ENCODE measurements at regions not wholly inside any gene's neighbourhood (a gene's known extent, or its start where the extent isn't known, plus 50 kb on each side); places are given as distances from the start of the nearest gene placed in this dataset.
"Not testable (repeated sequence)": the region's sequence is repeated elsewhere in the genome, so short reads cannot be mapped to it uniquely, and the experiment has no call there.

- TF ChIP-seq POLR2AphosphoS5, POLR2A (IDR thresholded peaks at IDR 0.05): not testable (repeated sequence)
Observed at GRCh38 chr2:36180293-36180692, 175.3 kb upstream of the CRIM1 start.
